SK-N-SH treated with all-trans-retinoic acid at 6 μM for 48 hours (cell line): ENCODE measurements at regions not wholly inside any gene's neighbourhood (a gene's known extent, or its start where the extent isn't known, plus 50 kb on each side); places are given as distances from the start of the nearest gene placed in this dataset.

Source experiments
- ARNTL ChIP-seq: fragments of 450-650 bp; formaldehyde crosslinking; IDR thresholded peaks from 2 replicates; pipeline ENCODE4 v1.5.0; 2020; ENCODE audit warnings: low read depth, mild to moderate bottlenecking, moderate library complexity, borderline replicate concordance
- BACH2 ChIP-seq: fragments of 250-450 bp; sonication (Bioruptor Pico); IDR thresholded peaks from 2 replicates; pipeline ENCODE4 v1.9.0; 2021; ENCODE audit warnings: mild to moderate bottlenecking, borderline replicate concordance
- CSDC2 ChIP-seq: fragments of 250-450 bp; sonication (Bioruptor Pico); IDR thresholded peaks from 2 replicates; pipeline ENCODE4 v1.5.0; 2020; ENCODE audit warnings: mild to moderate bottlenecking, moderate library complexity
- GLIS3 ChIP-seq: fragments of 250-450 bp; sonication (Bioruptor Pico); IDR thresholded peaks from 2 replicates; pipeline ENCODE4 v1.5.0; 2020; ENCODE audit warnings: mild to moderate bottlenecking, moderate library complexity
- OSR1 ChIP-seq: fragments of 250-450 bp; sonication (Bioruptor Pico); IDR thresholded peaks from 2 replicates; pipeline ENCODE4 v1.8.0; 2022; ENCODE audit warnings: moderate library complexity, mild to moderate bottlenecking, inconsistent platforms
- POU6F1 ChIP-seq: fragments of 250-450 bp; sonication (Bioruptor Pico); IDR thresholded peaks from 2 replicates; pipeline ENCODE4 v1.8.0; 2021; ENCODE audit warnings: low read depth, mild to moderate bottlenecking, moderate library complexity, borderline replicate concordance
- SNAI2 ChIP-seq: fragments of 250-450 bp; sonication (Bioruptor Pico); IDR thresholded peaks from 2 replicates; pipeline ENCODE4 v1.5.0; 2020; ENCODE audit warnings: mild to moderate bottlenecking, moderate library complexity
- TCF4 ChIP-seq: fragments of 250-450 bp; sonication (Bioruptor Pico); IDR thresholded peaks from 2 replicates; pipeline ENCODE4 v1.8.0; 2021; ENCODE audit warnings: mild to moderate bottlenecking, moderate library complexity, borderline replicate concordance
- TSHZ2 ChIP-seq: fragments of 250-450 bp; sonication (Bioruptor Pico); IDR thresholded peaks from 2 replicates; pipeline ENCODE4 v1.5.0; 2020; ENCODE audit warnings: mild to moderate bottlenecking, moderate library complexity
- ZFP3 ChIP-seq: fragments of 250-450 bp; sonication (Bioruptor Pico); IDR thresholded peaks from 2 replicates; pipeline ENCODE4 v1.5.0; 2020; ENCODE audit warnings: mild to moderate bottlenecking, moderate library complexity
- TF ChIP-seq, protein P1 (sequence below): fragments of 250-450 bp; sonication (Bioruptor Pico); IDR thresholded peaks from 2 replicates; pipeline ENCODE4 v1.8.0; 2020; ENCODE audit warnings: mild to moderate bottlenecking, moderate library complexity, borderline replicate concordance

- TF ChIP-seq BACH2 (CRISPR knock-in tag) (no peak), OSR1 (CRISPR knock-in tag) (no peak), CSDC2 (CRISPR knock-in tag) (no peak), TSHZ2 (CRISPR knock-in tag) (no peak), ARNTL (CRISPR knock-in tag) (no peak), POU6F1 (CRISPR knock-in tag) (no peak), ZFP3 (CRISPR knock-in tag) (no peak), SNAI2 (no peak), TCF4 (CRISPR knock-in tag) (no peak), GLIS3 (CRISPR knock-in tag) (no peak)
- TF ChIP-seq, protein P1, sequence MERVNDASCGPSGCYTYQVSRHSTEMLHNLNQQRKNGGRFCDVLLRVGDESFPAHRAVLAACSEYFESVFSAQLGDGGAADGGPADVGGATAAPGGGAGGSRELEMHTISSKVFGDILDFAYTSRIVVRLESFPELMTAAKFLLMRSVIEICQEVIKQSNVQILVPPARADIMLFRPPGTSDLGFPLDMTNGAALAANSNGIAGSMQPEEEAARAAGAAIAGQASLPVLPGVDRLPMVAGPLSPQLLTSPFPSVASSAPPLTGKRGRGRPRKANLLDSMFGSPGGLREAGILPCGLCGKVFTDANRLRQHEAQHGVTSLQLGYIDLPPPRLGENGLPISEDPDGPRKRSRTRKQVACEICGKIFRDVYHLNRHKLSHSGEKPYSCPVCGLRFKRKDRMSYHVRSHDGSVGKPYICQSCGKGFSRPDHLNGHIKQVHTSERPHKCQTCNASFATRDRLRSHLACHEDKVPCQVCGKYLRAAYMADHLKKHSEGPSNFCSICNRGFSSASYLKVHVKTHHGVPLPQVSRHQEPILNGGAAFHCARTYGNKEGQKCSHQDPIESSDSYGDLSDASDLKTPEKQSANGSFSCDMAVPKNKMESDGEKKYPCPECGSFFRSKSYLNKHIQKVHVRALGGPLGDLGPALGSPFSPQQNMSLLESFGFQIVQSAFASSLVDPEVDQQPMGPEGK (CRISPR knock-in tag), result no peak
Measured at GRCh38 chr9:2395814-2396612, 225.6 kb upstream of the VLDLR start.
